ENCODE measurements at regions not wholly inside any gene's neighbourhood (a gene's known extent, or its start where the extent isn't known, plus 50 kb on each side); places are given as distances from the start of the nearest gene placed in this dataset.
"Not testable (repeated sequence)": the region's sequence is repeated elsewhere in the genome, so short reads cannot be mapped to it uniquely, and the experiment has no call there.

DNA sequence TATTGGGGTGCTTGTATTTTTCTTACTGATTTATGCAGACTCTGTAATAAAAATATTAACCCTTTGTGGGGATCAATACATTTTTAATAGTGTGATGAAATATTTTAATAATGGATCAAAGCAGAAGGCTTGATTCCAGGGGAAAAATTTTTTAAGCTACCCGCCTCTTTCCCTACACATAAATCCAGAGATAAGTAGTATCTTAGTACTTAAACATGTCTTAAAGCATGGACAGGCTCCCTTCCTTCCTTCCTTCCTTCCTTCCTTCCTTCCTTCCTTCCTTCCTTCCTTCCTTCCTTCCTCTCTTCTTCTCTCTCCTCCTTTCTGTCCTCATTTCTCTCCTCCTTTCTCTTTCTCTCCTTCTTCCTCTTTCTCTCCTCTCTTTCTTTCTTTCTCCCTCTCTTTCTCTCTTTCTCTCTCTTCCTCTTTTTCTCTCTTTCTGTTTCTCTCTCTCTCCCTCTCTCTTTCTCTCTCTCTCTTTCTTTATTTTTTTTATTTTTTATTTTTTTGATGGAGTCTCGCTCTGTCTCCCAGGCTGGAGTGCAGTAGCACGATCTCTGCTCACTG, 78.0 kb upstream of the SPRY4 start:
- DNase-seq: no peak

- DNase-seq: no peak
Measured at GRCh38 chr5:142400415-142400814, 75.6 kb upstream of the SPRY4 start.

DNA sequence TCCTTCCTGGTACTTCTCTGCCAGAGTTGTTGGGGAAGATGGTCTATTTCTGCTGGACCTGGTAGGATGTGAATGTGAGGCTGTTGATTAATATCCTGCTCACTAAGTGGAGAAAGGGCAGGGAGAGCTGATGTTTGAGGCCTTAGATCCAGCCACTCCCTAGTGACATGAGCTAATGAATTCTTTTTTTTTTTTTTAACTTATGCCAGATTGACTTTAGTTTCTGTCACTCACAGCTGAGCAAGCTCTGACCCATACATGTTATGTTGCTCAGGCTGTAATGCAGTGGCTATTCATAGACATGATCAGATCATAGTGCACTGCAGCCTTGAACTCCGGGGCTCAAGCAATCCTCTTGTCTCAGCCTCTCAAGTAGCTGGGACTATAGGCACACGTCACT, 75.1 kb upstream of the SPRY4 start:
- no peak for DNase-seq

DNA sequence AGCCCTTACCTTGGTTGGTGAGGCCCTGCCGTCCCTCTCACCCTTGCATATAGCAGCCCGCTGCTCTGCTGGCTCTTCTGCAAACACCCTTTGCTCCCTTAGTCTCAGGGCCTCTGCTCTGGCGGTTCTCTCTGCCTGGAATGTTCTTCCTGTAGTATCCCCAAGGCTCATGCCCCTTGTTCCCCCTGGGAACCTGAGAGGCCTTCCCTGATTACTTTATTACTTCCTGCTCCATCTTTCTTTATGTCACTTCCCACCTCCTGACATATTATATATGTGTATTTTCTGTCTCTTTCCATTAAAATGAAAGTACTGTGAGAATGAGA, 73.9 kb upstream of the SPRY4 start:
- DNase-seq: no peak

- not testable (repeated sequence) for DNase-seq
Measured at GRCh38 chr5:142398011-142398729, 73.3 kb upstream of the SPRY4 start.

GRCh38 chr5:142397178-142397577, 72.4 kb upstream of the SPRY4 start:
- DNase-seq: no peak

GRCh38 chr5:142396436-142397038, 71.7 kb upstream of the SPRY4 start:
- DNase-seq: no peak

GRCh38 chr5:142395334-142395733, 70.5 kb upstream of the SPRY4 start:
- no peak for DNase-seq

- DNase-seq: no peak
Measured at GRCh38 chr5:142391058-142391845, 66.4 kb upstream of the SPRY4 start.

DNA sequence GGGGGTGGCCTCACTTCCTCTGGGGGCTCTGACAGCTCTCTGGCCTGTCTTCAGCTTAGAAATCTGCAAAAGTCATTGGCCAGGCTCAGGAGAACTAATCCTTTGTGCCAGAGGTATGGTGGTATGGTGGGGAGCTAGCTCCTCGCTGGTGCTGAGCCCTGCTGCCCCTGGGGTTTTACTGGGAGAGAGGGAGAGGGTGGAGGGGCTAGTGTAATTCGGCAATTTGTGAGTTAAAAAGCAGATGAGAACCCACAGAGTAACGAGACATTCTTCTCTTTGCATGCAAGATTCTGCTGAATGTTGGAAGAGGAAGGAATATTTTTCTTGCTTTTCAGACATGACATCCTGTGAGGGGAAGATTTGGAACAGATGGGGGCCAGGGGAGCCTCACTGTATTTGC, 65.5 kb upstream of the SPRY4 start:
- DNase-seq: no peak

DNA sequence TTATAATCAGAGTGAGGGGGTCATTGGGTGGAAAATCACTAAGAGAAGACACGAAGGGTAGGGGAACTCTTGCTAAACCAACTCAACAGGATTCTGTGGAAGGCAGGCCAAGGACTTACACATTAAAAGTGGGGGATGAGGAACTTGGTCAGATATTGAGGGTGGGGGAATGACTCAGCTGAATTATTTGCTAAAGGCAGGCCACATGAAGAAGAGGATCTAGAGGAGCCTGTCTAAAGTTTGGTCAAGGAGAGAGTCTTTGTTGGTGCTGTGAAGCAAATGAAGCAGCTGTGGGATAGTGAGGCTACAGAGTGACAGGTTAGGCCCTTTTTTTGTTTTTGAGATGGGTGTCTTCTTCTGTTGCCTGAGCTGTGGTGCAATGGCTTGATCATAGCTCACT, 63.9 kb upstream of the SPRY4 start:
- DNase-seq: no peak

- no peak for DNase-seq
Measured at GRCh38 chr5:142387024-142387682, 62.3 kb upstream of the SPRY4 start.

- no peak for DNase-seq
Measured at GRCh38 chr5:142386137-142387023, 61.6 kb upstream of the SPRY4 start.

DNA sequence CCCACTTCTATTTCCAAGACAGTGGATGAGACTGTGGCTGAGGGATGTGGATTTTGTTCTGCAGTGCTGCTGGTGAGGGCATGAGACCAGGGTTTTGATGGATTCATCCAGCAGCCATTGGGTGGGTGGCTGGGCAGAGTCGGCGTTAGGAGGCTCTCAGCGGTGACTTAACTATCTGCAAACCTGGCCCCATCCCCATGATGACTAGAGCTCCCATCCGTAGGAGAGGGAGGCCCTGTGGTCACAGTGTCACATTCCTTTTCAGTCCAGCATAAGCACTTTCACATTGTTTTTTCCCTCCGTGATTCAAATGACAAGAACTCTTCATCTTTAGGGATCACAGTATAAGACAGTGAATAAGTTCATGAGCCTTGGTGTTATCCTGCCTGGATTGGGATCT, 60.4 kb upstream of the SPRY4 start:
- DNase-seq: no peak

- DNase-seq: no peak
Measured at GRCh38 chr5:142384014-142384413, 59.2 kb upstream of the SPRY4 start.

DNA sequence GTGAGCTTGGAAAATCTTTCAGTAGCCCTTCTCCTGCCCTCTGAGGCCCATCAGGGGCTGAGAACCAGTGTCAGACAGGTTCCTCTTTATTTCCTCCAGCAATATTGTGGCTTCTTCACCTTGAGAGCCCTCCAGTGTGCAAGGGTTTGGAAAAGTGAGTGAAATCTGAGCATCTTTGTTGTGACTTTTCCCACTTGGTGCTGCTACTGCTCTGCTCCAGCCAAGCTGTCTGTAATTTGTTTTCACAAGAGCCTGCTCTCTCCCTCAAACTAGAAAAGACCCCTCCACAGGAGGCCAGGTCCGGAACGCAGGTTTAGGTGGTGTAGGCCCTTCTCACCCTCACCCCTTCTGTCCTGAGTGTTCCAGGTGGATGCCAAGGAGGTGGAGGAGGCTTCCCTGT, 57.4 kb upstream of the SPRY4 start:
- DNase-seq: no peak

DNA sequence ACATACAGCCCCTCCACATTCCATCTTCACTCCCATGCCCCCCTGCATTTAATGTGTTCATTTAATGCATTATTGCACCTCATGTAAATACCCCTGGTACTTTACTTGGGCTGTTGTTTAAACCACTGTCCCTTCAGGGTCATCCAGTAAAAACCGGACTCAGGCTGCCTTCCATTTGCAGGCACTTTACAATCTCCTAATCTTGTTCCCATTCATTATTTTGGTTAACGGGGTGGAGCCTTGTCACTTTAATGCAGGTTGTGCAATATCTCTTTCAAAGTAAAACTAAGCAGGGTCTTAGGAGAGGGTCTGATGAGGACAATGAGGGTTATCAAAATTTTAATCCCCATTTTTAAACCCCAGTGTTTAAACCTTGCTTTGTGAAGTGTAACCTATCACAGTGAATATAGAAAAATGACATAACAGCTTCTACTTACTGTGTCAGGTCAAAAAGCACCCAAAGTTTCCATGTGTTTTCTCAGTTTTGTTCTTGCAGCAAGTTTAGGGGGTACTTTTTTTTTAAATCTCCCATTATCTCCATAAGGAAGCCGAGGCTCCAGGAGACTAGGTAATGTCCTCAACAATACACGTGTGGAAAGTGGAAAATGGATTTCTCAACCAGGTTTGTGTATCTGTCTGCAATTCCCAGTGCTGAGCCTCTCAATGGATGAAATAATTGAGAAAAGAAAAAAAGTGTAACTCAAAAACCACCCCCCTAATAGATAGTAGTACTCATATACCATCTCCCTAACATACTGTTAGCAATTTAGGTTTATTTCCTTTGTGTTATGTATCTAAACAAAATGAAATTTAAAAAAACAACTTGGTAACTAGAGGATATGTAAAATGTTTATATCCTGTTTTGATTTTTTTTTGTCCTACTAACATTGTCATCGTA, 54.2 kb upstream of the SPRY4 start:
- no peak for DNase-seq

- no peak for DNase-seq
Measured at GRCh38 chr5:142375944-142376411, 51.2 kb upstream of the SPRY4 start.

Data from NCI-H1436 treated with DMSO at 0.1 percent for 48 hours (cell line).